GM12878 (cell line): ENCODE measurements at regions not wholly inside any gene's neighbourhood (a gene's known extent, or its start where the extent isn't known, plus 50 kb on each side); places are given as distances from the start of the nearest gene placed in this dataset.

Experiments used
- ATF3 ChIP-seq: IDR thresholded peaks from 2 replicates; pipeline ENCODE4 v1.6.1; 2011; ENCODE audit warnings: low read depth, mild to moderate bottlenecking, low read length, moderate library complexity, borderline replicate concordance; ENCODE audit errors: extremely low read depth
- CEBPZ ChIP-seq: fragments of 150-350 bp; IDR thresholded peaks from 2 replicates; pipeline ENCODE4 v1.6.1; 2016; ENCODE audit warnings: low read depth, low read length
- CTCF ChIP-seq, 3 experiments: IDR thresholded peaks in 2 of 3; conservative IDR thresholded peaks in 1 of 3; 2 replicates each; pipeline ENCODE4 v1.5.1; 2011; ENCODE audit warnings: low read depth in 3 of 3, low read length in 3 of 3, mild to moderate bottlenecking in 3 of 3, control low read depth in 2 of 3, moderate library complexity in 2 of 3, inconsistent platforms in 1 of 3, mixed read lengths in 1 of 3; ENCODE audit not compliant: control insufficient read depth in 2 of 3, insufficient read depth in 1 of 3; ENCODE audit errors: extremely low read depth in 1 of 3
- EGR1 ChIP-seq, 2 experiments: IDR thresholded peaks; 1 replicate in 1 of 2; 2 replicates in 1 of 2; pipeline ENCODE4 v1.6.1; 2011 to 2012; ENCODE audit warnings: low read depth in 2 of 2, low read length in 2 of 2, borderline replicate concordance in 1 of 2, mild to moderate bottlenecking in 1 of 2, moderate library complexity in 1 of 2
- ESRRA ChIP-seq: IDR thresholded peaks from 2 replicates; pipeline ENCODE4 v1.6.1; 2012; ENCODE audit warnings: mild to moderate bottlenecking, low read length, improper control_type of control experiment
- KDM1A ChIP-seq: fragments of 200-600 bp; sonication (generic); IDR thresholded peaks from 2 replicates; pipeline ENCODE4 v1.6.1; 2016; ENCODE audit warnings: borderline replicate concordance
- MAX ChIP-seq: IDR thresholded peaks from 2 replicates; pipeline ENCODE4 v1.6.1; 2012; ENCODE audit warnings: low read depth, low read length, improper control_type of control experiment
- POLR2A ChIP-seq: IDR thresholded peaks from 2 replicates; pipeline ENCODE4 v1.6.1; 2011; ENCODE audit warnings: low read depth, mild to moderate bottlenecking, low read length
- POLR2AphosphoS2 ChIP-seq: IDR thresholded peaks from 2 replicates; pipeline ENCODE4 v1.6.1; 2011; ENCODE audit warnings: low read depth, mild to moderate bottlenecking, low read length, improper control_type of control experiment, moderate library complexity
- POLR2AphosphoS5 ChIP-seq: IDR thresholded peaks from 2 replicates; pipeline ENCODE4 v1.6.1; 2011; ENCODE audit warnings: mild to moderate bottlenecking, low read length, inconsistent platforms
- RBBP5 ChIP-seq: fragments of 200-600 bp; sonication (generic); conservative IDR thresholded peaks from 2 replicates; pipeline ENCODE4 v1.6.1; 2016
- RFX5 ChIP-seq: IDR thresholded peaks from 2 replicates; pipeline ENCODE4 v1.6.1; 2011; ENCODE audit warnings: low read depth, low read length, improper control_type of control experiment
- YY1 ChIP-seq: IDR thresholded peaks from 2 replicates; pipeline ENCODE4 v1.6.1; 2011; ENCODE audit warnings: low read depth, mild to moderate bottlenecking, low read length
- ZBTB4 ChIP-seq: fragments of 450-650 bp; formaldehyde crosslinking; IDR thresholded peaks from 2 replicates; pipeline ENCODE4 v1.4.0; 2022; ENCODE audit warnings: mild to moderate bottlenecking, moderate library complexity

GRCh38 chr1:116278541-116278866, 94.5 kb upstream of the ATP1A1 start:
- TF ChIP-seq ZBTB4: no peak
- no peak for TF ChIP-seq MAX
- no peak for TF ChIP-seq RFX5
- TF ChIP-seq ATF3: no peak
- no peak for TF ChIP-seq YY1
- no peak for TF ChIP-seq CTCF (IDR thresholded peaks at IDR 0.05 in 2 of 3, conservative IDR thresholded peaks at IDR 0.05 in 1 of 3; ENCODE audit: control insufficient read depth in 2 of 3, extremely low read depth in 1 of 3, insufficient read depth in 1 of 3, low read depth in 3 of 3, low read length in 3 of 3)
- TF ChIP-seq CEBPZ: no peak
- TF ChIP-seq POLR2AphosphoS2: no peak
- TF ChIP-seq RBBP5: no peak
- TF ChIP-seq ESRRA: no peak
- TF ChIP-seq POLR2AphosphoS5: no peak
- no peak for TF ChIP-seq KDM1A
- TF ChIP-seq EGR1 (IDR thresholded peaks at IDR 0.05; ENCODE audit: borderline replicate concordance in 1 of 2, low read depth in 2 of 2, low read length in 2 of 2): no peak
- TF ChIP-seq POLR2A: no peak
